GM19193 (cell line): ENCODE measurements at regions not wholly inside any gene's neighbourhood (a gene's known extent, or its start where the extent isn't known, plus 50 kb on each side); places are given as distances from the start of the nearest gene placed in this dataset.

Source experiments
- POLR2A ChIP-seq: IDR thresholded peaks from 4 replicates; pipeline ENCODE4 v1.6.1; 2011; ENCODE audit not compliant: insufficient read depth, insufficient read length; ENCODE audit errors: extremely low read depth

- TF ChIP-seq POLR2A: no peak
These were observed 79.0 kb upstream of the DUSP22 start for GRCh38 chr6:213284-213683.

- TF ChIP-seq POLR2A: no peak
These were observed 77.9 kb upstream of the DUSP22 start for GRCh38 chr6:214428-214827.

- TF ChIP-seq POLR2A: no peak
These were observed 76.8 kb upstream of the DUSP22 start for GRCh38 chr6:215335-216034.

GRCh38 chr6:217048-217659 is 75.1 kb upstream of the DUSP22 start:
- TF ChIP-seq POLR2A: no peak

GRCh38 chr6:218153-219018 is 73.9 kb upstream of the DUSP22 start:
- TF ChIP-seq POLR2A: peak; percentile 55

GRCh38 chr6:219019-219570 is 73.2 kb upstream of the DUSP22 start:
- TF ChIP-seq POLR2A: no peak

GRCh38 chr6:219641-220198 is 72.6 kb upstream of the DUSP22 start:
- peak; percentile 32 for TF ChIP-seq POLR2A

GRCh38 chr6:220312-220711 is 72.0 kb upstream of the DUSP22 start:
- TF ChIP-seq POLR2A: no peak

- peak; percentile 57 for TF ChIP-seq POLR2A
These were observed 71.4 kb upstream of the DUSP22 start for GRCh38 chr6:220721-221475.

GRCh38 chr6:221531-222349 is 70.5 kb upstream of the DUSP22 start:
- no peak for TF ChIP-seq POLR2A

GRCh38 chr6:222468-222867 is 69.8 kb upstream of the DUSP22 start:
- no peak for TF ChIP-seq POLR2A

GRCh38 chr6:223136-223535 is 69.2 kb upstream of the DUSP22 start:
- TF ChIP-seq POLR2A: no peak

- no peak for TF ChIP-seq POLR2A
These were observed 68.5 kb upstream of the DUSP22 start for GRCh38 chr6:223763-224162.

GRCh38 chr6:224350-224749 is 67.9 kb upstream of the DUSP22 start:
- no peak for TF ChIP-seq POLR2A

GRCh38 chr6:225121-225721 is 67.1 kb upstream of the DUSP22 start:
- TF ChIP-seq POLR2A: no peak
